ENCODE measurements at regions not wholly inside any gene's neighbourhood (a gene's known extent, or its start where the extent isn't known, plus 50 kb on each side); places are given as distances from the start of the nearest gene placed in this dataset.

GRCh38 chr4:186016796-186017195 is 52.2 kb upstream of the TLR3 start (continued):
- no peak for TF ChIP-seq FOXJ3 (CRISPR knock-in tag; IDR thresholded peaks at IDR 0.05; ENCODE audit: borderline replicate concordance)
- no peak for TF ChIP-seq OVOL2 (CRISPR knock-in tag; IDR thresholded peaks at IDR 0.05; ENCODE audit: borderline replicate concordance)
- TF ChIP-seq SMAD4 (CRISPR knock-in tag; IDR thresholded peaks at IDR 0.05): no peak
- no peak for TF ChIP-seq ZNF512 (CRISPR knock-in tag; IDR thresholded peaks at IDR 0.05; ENCODE audit: borderline replicate concordance)

- Mint-ChIP-seq H3K27me3 (ENCODE audit: low read depth) (peaks cover 4% of the 10 kb centered on the region; the same call in 1 of the 2 replicates), H3K9me3 (peaks cover 6% of the 10 kb centered on the region), H3K4me3 (no peak overlapping the region), H3K4me1 (peaks cover 47% of the 10 kb centered on the region), H3K27ac (no peak overlapping the region), H3K36me3 (no peaks in the 10 kb centered on the region)
- ChIA-PET POLR2A (no interaction called here), CTCF (interaction anchor here (1.1 to 2.6 kb wide), 3 partner anchors 14 to 120 kb away, joined by 3 to 8 read pairs (median 4); no protein-coding TSS in a partner anchor)
- DNase-seq (ENCODE audit: low spot score): no peak
- ATAC-seq: no peak
- no peak for TF ChIP-seq AFF4 (CRISPR knock-in tag; IDR thresholded peaks at IDR 0.05; ENCODE audit: borderline replicate concordance)
- no peak for TF ChIP-seq HMGXB4 (CRISPR knock-in tag; IDR thresholded peaks at IDR 0.05)
- TF ChIP-seq ZNF423 (CRISPR knock-in tag; IDR thresholded peaks at IDR 0.05): no peak
- TF ChIP-seq ESRRA (CRISPR knock-in tag; IDR thresholded peaks at IDR 0.05; ENCODE audit: borderline replicate concordance): no peak
- TF ChIP-seq ELF4 (CRISPR knock-in tag; IDR thresholded peaks at IDR 0.05; ENCODE audit: low read depth): no peak
- TF ChIP-seq E2F4 (CRISPR knock-in tag; IDR thresholded peaks at IDR 0.05; ENCODE audit: borderline replicate concordance, low read depth): no peak
- TF ChIP-seq STAT6 (CRISPR knock-in tag; conservative IDR thresholded peaks at IDR 0.05; ENCODE audit: low read depth): no peak
- no peak for TF ChIP-seq MAX (CRISPR knock-in tag; IDR thresholded peaks at IDR 0.05)
- no peak for TF ChIP-seq ZBTB43 (CRISPR knock-in tag; IDR thresholded peaks at IDR 0.05)
- no peak for TF ChIP-seq ZNF425 (CRISPR knock-in tag; conservative IDR thresholded peaks at IDR 0.05)
- no peak for TF ChIP-seq MXD4 (CRISPR knock-in tag; IDR thresholded peaks at IDR 0.05; ENCODE audit: borderline replicate concordance)
- no peak for TF ChIP-seq USF2 (CRISPR knock-in tag; IDR thresholded peaks at IDR 0.05)
- no peak for TF ChIP-seq RELA (CRISPR knock-in tag; IDR thresholded peaks at IDR 0.05; ENCODE audit: borderline replicate concordance)
- TF ChIP-seq ZNF232 (CRISPR knock-in tag; IDR thresholded peaks at IDR 0.05): no peak
- no peak for TF ChIP-seq ZNF138 (CRISPR knock-in tag; conservative IDR thresholded peaks at IDR 0.05)
Measured at GRCh38 chr4:186017801-186018200, 51.2 kb upstream of the TLR3 start.
